ENCODE measurements at regions not wholly inside any gene's neighbourhood (a gene's known extent, or its start where the extent isn't known, plus 50 kb on each side); places are given as distances from the start of the nearest gene placed in this dataset.
A peak's percentile ranks its signal among the peaks of the same experiment; 100 is the strongest.

- peaks cover 26% of the 10 kb centered on the region for H3K4me1 ChIP-seq (ENCODE audit: low read depth)
- DNase-seq (ENCODE audit: low read depth in 1 of 2, low spot score in 1 of 2): no peak
- no peak for TF ChIP-seq CTCF (IDR thresholded peaks at IDR 0.05; ENCODE audit: low read depth, low read length)
- H3K36me3 ChIP-seq: no peaks in the 10 kb centered on the region
- no peaks in the 10 kb centered on the region for H3K9me3 ChIP-seq (ENCODE audit: low read depth)
- no peak overlapping the region for H3K27ac ChIP-seq
- H3K27me3 ChIP-seq: no peaks in the 10 kb centered on the region
- no peak overlapping the region for H3K4me3 ChIP-seq
These were observed 81.7 kb downstream of the KLF12 start for GRCh38 chr13:74052402-74052928.

- H3K4me3 ChIP-seq: no peak overlapping the region
- H3K4me1 ChIP-seq (ENCODE audit: low read depth): peaks cover 15% of the 10 kb centered on the region
- no peaks in the 10 kb centered on the region for H3K9me3 ChIP-seq (ENCODE audit: low read depth)
- no peak overlapping the region for H3K27ac ChIP-seq
- no peaks in the 10 kb centered on the region for H3K27me3 ChIP-seq
- no peak for DNase-seq (ENCODE audit: low read depth in 1 of 2, low spot score in 1 of 2)
- TF ChIP-seq CTCF (IDR thresholded peaks at IDR 0.05; ENCODE audit: low read depth, low read length): no peak
- no peaks in the 10 kb centered on the region for H3K36me3 ChIP-seq
These were observed 85.4 kb downstream of the KLF12 start for GRCh38 chr13:74048756-74049155.

DNA sequence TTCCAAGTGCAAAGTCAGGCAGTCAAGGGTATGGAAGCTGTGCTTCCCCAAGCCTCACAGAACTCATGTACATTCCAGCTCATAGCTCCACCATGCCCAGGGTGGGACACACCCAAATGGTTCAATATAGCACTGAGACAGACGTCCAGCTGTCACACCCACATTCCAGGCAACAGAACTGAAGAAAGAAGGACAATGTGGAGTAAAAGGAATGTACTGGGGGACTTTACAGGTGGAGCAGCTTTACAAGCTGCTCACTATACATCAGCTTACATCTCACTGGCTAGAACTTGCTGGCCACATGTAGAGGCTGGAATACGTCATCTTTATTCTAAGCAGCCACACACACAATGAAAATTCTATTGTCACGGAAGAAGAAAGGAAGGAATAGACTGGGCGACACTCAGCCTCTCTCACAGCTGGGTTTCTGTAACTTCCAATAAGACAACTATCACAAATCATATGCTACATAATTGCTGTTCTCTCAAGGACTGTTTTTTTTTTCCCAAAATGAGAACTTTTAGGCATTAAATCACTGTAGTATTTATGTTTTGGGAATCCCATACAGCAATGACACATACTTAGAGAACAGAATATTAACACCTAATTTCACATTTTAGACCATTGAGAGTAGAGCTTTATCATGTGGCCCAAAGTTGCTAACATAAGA lies 86.1 kb downstream of the KLF12 start:
- H3K4me1 ChIP-seq (ENCODE audit: low read depth): peaks cover 15% of the 10 kb centered on the region
- no peaks in the 10 kb centered on the region for H3K36me3 ChIP-seq
- TF ChIP-seq CTCF (IDR thresholded peaks at IDR 0.05; ENCODE audit: low read depth, low read length): no peak
- DNase-seq (ENCODE audit: low read depth in 1 of 2, low spot score in 1 of 2): peak in 1 of 2 donors; percentile 17
- peak overlapping the region; percentile 69 for H3K27ac ChIP-seq
- H3K4me3 ChIP-seq: no peak overlapping the region
- H3K27me3 ChIP-seq: no peaks in the 10 kb centered on the region
- no peaks in the 10 kb centered on the region for H3K9me3 ChIP-seq (ENCODE audit: low read depth)

- no peak for TF ChIP-seq CTCF (IDR thresholded peaks at IDR 0.05; ENCODE audit: low read depth, low read length)
- peaks cover 15% of the 10 kb centered on the region for H3K4me1 ChIP-seq (ENCODE audit: low read depth)
These were observed 87.8 kb downstream of the KLF12 start for GRCh38 chr13:74046431-74046830.

DNA sequence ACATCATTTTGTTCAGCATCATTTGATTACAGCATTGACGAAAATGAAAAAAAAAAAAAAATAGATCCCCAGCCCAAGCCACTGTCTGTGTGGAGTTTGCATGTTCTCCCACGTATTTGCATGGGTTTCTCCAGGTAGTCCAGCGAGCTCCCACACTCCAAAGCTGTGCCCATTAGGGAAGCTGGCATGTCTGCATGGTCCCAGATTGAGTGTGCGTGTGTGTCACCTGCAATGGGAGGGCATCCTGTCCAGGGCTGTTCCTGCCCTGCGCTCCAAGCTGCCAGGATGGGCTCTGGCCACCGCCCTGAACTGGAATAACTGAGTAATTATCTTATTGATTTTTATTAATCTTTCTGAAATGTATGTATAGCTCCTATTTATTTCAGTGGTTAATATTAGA lies 88.6 kb downstream of the KLF12 start:
- H3K4me3 ChIP-seq: no peak overlapping the region
- no peaks in the 10 kb centered on the region for H3K9me3 ChIP-seq (ENCODE audit: low read depth)
- H3K36me3 ChIP-seq: no peaks in the 10 kb centered on the region
- no peak for DNase-seq (ENCODE audit: low read depth in 1 of 2, low spot score in 1 of 2)
- no peak for TF ChIP-seq CTCF (IDR thresholded peaks at IDR 0.05; ENCODE audit: low read depth, low read length)
- H3K27me3 ChIP-seq: no peaks in the 10 kb centered on the region
- no peak overlapping the region for H3K27ac ChIP-seq
- peaks cover 22% of the 10 kb centered on the region for H3K4me1 ChIP-seq (ENCODE audit: low read depth)

More at GRCh38 chr13:74046431-74046830, 87.8 kb downstream of the KLF12 start:
- Histone ChIP-seq H3K4me3 (no peak overlapping the region), H3K9me3 (ENCODE audit: low read depth) (no peaks in the 10 kb centered on the region), H3K27ac (no peak overlapping the region), H3K27me3 (no peaks in the 10 kb centered on the region), H3K36me3 (no peaks in the 10 kb centered on the region)
- DNase-seq (ENCODE audit: low read depth in 1 of 2, low spot score in 1 of 2): no peak

Measured in cardiac muscle cell (in vitro differentiated cells and primary cell).